ENCODE measurements at regions not wholly inside any gene's neighbourhood (a gene's known extent, or its start where the extent isn't known, plus 50 kb on each side); places are given as distances from the start of the nearest gene placed in this dataset.
A peak's percentile ranks its signal among the peaks of the same experiment; 100 is the strongest.

DNA sequence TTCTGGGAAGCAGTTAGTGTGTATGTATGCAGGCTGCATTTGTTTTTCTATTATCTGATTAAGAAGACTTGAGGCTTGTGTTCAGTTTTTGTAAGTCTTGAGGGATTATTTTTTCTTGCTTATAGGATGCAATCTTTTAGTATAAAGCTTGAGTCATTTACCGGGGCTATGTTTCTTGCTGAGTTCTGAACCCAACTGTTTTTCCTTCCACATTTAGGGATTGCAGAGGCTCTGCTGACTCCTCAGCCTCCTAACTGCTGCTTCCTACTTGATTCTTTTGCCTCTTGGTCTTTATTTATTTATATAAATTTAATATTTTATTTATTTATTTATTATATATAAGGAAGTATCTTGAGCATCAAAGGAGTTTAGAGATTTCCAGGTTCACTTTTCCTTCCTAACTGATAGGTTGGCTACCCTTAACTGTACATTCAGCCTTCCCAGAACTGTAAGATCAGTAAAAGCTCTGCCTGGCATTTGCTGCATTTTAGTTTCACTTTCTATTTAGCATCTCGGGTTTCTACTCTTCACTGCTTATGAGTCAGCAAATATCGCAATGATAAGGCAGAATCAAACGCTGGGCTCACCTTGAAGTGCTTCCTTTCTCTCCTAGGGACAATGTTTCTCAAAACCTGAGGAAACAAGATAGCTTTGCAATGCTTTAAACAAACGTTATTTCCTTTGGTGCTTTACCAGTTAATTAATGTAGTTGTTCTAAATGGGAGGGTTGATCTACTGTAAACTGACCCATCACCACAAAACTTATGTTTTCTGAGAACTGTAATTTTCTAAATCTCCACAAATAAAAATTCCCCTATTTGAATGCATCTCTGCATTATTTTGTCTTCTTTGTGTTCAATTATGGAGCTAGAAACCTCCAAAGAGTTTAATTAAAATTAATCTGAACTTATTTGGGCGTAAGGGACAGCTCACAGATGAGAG lies 1183.7 kb upstream of the TMEM132C start:
- ChIA-PET CTCF (interaction anchor here (1.4 kb wide), 1 partner anchor 25 kb away, joined by 6 read pairs; no protein-coding TSS in a partner anchor), POLR2A (no interaction called here)
- TF ChIP-seq, protein P1, sequence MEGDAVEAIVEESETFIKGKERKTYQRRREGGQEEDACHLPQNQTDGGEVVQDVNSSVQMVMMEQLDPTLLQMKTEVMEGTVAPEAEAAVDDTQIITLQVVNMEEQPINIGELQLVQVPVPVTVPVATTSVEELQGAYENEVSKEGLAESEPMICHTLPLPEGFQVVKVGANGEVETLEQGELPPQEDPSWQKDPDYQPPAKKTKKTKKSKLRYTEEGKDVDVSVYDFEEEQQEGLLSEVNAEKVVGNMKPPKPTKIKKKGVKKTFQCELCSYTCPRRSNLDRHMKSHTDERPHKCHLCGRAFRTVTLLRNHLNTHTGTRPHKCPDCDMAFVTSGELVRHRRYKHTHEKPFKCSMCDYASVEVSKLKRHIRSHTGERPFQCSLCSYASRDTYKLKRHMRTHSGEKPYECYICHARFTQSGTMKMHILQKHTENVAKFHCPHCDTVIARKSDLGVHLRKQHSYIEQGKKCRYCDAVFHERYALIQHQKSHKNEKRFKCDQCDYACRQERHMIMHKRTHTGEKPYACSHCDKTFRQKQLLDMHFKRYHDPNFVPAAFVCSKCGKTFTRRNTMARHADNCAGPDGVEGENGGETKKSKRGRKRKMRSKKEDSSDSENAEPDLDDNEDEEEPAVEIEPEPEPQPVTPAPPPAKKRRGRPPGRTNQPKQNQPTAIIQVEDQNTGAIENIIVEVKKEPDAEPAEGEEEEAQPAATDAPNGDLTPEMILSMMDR (IDR thresholded peaks at IDR 0.05; ENCODE audit: insufficient read depth, low read depth, low read length), result no peak
- Histone ChIP-seq H3K27me3 (ENCODE audit: control insufficient read depth, insufficient read depth, low read length) (no peaks in the 10 kb centered on the region), H3K36me3 (ENCODE audit: control insufficient read depth, insufficient read depth, low read length) (no peaks in the 10 kb centered on the region), H3K4me3 (ENCODE audit: low read depth, low read length) (peak overlapping the region; percentile 20)
- peak; percentile 37 for DNase-seq (ENCODE audit: low read depth)

DNA sequence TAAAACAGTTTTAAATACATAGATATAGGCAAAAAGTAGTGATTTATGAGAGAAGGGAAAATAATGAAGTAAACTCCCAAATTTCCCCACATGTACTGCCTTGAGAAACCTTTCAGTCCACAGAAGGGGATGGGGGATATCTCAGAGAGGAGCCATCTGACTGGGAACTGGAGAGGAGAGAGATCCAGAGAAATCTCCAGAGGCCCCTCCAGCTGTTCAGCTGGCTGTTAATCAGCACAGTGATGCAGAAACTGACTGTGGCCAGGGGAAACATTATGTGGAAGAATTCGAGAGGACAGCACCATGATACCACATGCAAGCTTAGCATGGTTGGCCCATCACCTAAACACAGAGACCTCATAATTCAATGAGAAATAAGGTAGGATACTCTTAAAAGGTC lies 1165.9 kb upstream of the TMEM132C start:
- Histone ChIP-seq H3K4me3 (ENCODE audit: low read depth, low read length) (no peak overlapping the region), H3K36me3 (ENCODE audit: control insufficient read depth, insufficient read depth, low read length) (no peaks in the 10 kb centered on the region), H3K27me3 (ENCODE audit: control insufficient read depth, insufficient read depth, low read length) (no peaks in the 10 kb centered on the region)
- TF ChIP-seq, protein P1 (IDR thresholded peaks at IDR 0.05; ENCODE audit: insufficient read depth, low read depth, low read length), result no peak
- DNase-seq (ENCODE audit: low read depth), result no peak
- CTCF ChIA-PET, result interaction anchor here (0.6 kb wide), 1 partner anchor 357 kb away, joined by 3 read pairs; no protein-coding TSS in a partner anchor
- POLR2A ChIA-PET, result no interaction called here

DNA sequence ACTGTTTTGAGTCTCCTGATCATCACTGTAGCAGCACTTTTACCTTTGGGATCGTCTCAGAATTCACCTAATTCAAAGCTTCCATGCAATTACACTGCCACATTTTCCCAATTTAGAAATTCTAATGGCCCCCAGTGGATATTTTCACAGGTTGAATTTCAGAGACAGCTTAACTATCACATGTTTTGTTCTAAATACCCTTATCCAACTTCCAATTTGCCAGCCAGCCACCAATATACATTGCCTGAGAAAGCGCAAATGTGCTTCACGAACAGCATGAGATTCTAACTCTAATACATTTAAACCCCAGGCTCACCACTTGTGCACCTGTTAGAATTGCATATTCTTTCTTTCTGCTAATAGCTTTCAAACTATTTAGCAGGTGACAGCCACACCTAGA lies 1160.9 kb upstream of the TMEM132C start:
- TF ChIP-seq, protein P1 (IDR thresholded peaks at IDR 0.05; ENCODE audit: insufficient read depth, low read depth, low read length), result no peak
- Histone ChIP-seq H3K36me3 (ENCODE audit: control insufficient read depth, insufficient read depth, low read length) (no peaks in the 10 kb centered on the region), H3K27me3 (ENCODE audit: control insufficient read depth, insufficient read depth, low read length) (no peaks in the 10 kb centered on the region), H3K4me3 (ENCODE audit: low read depth, low read length) (no peak overlapping the region)
- ChIA-PET POLR2A (no interaction called here), CTCF (interaction anchor here (1.8 to 5.3 kb wide), 2 partner anchors 187 to 249 kb away, joined by 8 to 47 read pairs; no protein-coding TSS in a partner anchor)
- no peak for DNase-seq (ENCODE audit: low read depth)

DNA sequence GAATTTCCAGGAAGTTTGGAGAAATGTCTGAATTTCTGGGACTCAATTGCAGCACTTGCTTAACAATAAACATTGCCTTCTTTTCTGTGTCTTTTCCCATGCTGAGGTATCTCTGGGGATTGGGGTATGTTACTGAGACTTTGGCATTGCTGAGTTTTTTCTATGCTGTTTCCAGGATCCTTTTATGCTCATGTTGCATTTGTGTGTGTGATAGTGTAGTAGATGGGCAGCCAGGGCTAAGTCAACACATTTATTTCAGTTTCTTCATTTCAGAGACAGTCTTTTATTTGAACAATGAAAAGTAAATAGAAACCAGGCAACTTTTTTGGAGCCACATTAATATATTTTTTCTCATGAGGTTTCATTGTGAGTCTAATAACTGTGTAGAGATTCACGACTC lies 1160.3 kb upstream of the TMEM132C start:
- ChIA-PET POLR2A (no interaction called here), CTCF (interaction anchor here (0.6 to 5.3 kb wide), 7 partner anchors 15 to 257 kb away, joined by 3 to 135 read pairs (median 10); no protein-coding TSS in a partner anchor)
- Histone ChIP-seq H3K4me3 (ENCODE audit: low read depth, low read length) (no peak overlapping the region), H3K27me3 (ENCODE audit: control insufficient read depth, insufficient read depth, low read length) (no peaks in the 10 kb centered on the region), H3K36me3 (ENCODE audit: control insufficient read depth, insufficient read depth, low read length) (no peaks in the 10 kb centered on the region)
- TF ChIP-seq, protein P1 (IDR thresholded peaks at IDR 0.05; ENCODE audit: insufficient read depth, low read depth, low read length), result no peak
- no peak for DNase-seq (ENCODE audit: low read depth)

DNA sequence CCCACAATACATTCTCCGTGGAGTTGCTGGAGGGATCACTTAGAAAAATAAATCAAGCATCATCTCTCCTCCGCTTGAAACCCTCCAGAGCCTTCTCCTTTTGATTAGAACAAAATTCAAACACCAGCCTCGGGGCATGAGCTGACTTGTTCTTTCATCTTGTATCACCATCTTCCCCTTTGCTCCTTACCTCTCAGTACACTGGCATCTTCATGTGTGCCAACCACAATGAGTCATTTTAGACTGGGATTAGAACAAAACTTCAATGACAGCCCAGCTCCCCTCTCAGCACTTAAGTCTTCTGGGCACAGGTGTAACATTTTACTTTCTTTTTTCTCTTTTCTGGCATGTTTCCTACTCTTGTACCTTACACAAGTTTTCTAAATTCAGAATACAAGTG lies 1159.2 kb upstream of the TMEM132C start:
- ChIA-PET CTCF (interaction anchor here (0.9 to 5.3 kb wide), 27 partner anchors 10 to 1925 kb away, joined by 3 to 135 read pairs (median 6); no protein-coding TSS in a partner anchor), POLR2A (no interaction called here)
- no peaks in the 10 kb centered on the region for H3K36me3 ChIP-seq (ENCODE audit: control insufficient read depth, insufficient read depth, low read length)
- no peak overlapping the region for H3K4me3 ChIP-seq (ENCODE audit: low read depth, low read length)
- H3K27me3 ChIP-seq (ENCODE audit: control insufficient read depth, insufficient read depth, low read length), result no peaks in the 10 kb centered on the region
- TF ChIP-seq, protein P1 (IDR thresholded peaks at IDR 0.05; ENCODE audit: insufficient read depth, low read depth, low read length), result no peak
- no peak for DNase-seq (ENCODE audit: low read depth)
